Fibroblast of the aortic adventitia (primary cell): ENCODE measurements at regions not wholly inside any gene's neighbourhood (a gene's known extent, or its start where the extent isn't known, plus 50 kb on each side); places are given as distances from the start of the nearest gene placed in this dataset.

ENCODE experiments used
- DNase-seq: peaks from one replicate; pipeline ENCODE4 v3.0.0-alpha.2; 2010; ENCODE audit warnings: low read depth
- H3K4me3 ChIP-seq: 2 replicates; pipeline ENCODE4 v1.5.1; 2011; ENCODE audit warnings: low read depth, mild to moderate bottlenecking, control low read depth, low read length, moderate library complexity
- CTCF ChIP-seq: IDR thresholded peaks from 2 replicates; pipeline ENCODE4 v1.5.1; 2011; ENCODE audit warnings: mild to moderate bottlenecking, low read length, control low read depth, inconsistent platforms; ENCODE audit not compliant: insufficient read depth

- DNase-seq, result peak; percentile 94
- no peak overlapping the region for H3K4me3 ChIP-seq
- no peak for TF ChIP-seq CTCF
Observed at GRCh38 chr11:36774603-36775002, 176.6 kb upstream of the RAG2 start.

GRCh38 chr11:36763187-36763586 lies 165.2 kb upstream of the RAG2 start:
- no peak for DNase-seq
- no peak overlapping the region for H3K4me3 ChIP-seq
- TF ChIP-seq CTCF, result no peak

- peak; percentile 21 for DNase-seq
- TF ChIP-seq CTCF, result no peak
- H3K4me3 ChIP-seq, result no peak overlapping the region
Observed at GRCh38 chr11:36757075-36757474, 159.0 kb upstream of the RAG2 start.

- H3K4me3 ChIP-seq, result no peak overlapping the region
- DNase-seq, result no peak
- no peak for TF ChIP-seq CTCF
Observed at GRCh38 chr11:36753960-36754359, 155.9 kb upstream of the RAG2 start.

GRCh38 chr11:36751996-36752395 lies 154.0 kb upstream of the RAG2 start:
- TF ChIP-seq CTCF, result no peak
- no peak for DNase-seq
- no peak overlapping the region for H3K4me3 ChIP-seq

GRCh38 chr11:36751335-36751781 lies 153.3 kb upstream of the RAG2 start:
- DNase-seq, result no peak
- no peak for TF ChIP-seq CTCF
- no peak overlapping the region for H3K4me3 ChIP-seq

- TF ChIP-seq CTCF, result no peak
- DNase-seq, result no peak
- no peak overlapping the region for H3K4me3 ChIP-seq
Observed at GRCh38 chr11:36750349-36750748, 152.3 kb upstream of the RAG2 start.
